AG08396 (cell line): ENCODE measurements at regions not wholly inside any gene's neighbourhood (a gene's known extent, or its start where the extent isn't known, plus 50 kb on each side); places are given as distances from the start of the nearest gene placed in this dataset.
"Not testable (repeated sequence)": the region's sequence is repeated elsewhere in the genome, so short reads cannot be mapped to it uniquely, and the experiment has no call there.

Experiments
- DNase-seq: peaks from one replicate; pipeline ENCODE4 v3.0.0; 2012; ENCODE audit warnings: low spot score, mixed read lengths

DNA sequence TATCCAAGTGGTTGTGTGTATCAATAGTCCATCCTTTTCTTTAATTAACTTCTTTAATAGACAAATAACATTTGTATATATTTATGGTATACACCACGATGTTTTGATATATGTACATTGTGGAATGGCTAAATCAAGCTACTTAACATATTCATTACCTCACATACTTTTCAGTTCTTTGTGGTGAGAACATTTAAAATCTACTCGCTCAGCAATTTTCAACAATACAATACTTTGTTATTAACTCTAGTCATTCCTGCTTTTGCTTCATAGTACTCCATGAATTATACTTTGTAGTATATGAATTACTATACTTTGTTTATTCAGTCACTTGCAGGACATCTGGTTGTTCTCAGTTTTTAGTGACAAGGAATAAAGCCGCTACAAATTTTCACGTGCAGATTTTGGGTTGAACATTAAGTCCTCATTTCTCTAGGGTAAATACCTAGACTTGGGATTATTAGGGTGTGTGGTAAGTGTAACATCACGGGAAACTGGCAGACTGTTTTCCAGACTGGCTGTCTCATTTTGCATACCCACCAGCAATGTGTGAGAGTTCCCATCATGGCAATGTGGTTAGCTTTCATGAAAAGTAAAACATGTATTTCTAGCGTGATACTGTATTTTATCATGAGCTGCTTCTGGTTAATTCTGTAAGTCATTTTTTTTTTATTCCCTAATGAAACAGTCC lies 354.4 kb upstream of the WWC1 start:
- DNase-seq = no peak

DNA sequence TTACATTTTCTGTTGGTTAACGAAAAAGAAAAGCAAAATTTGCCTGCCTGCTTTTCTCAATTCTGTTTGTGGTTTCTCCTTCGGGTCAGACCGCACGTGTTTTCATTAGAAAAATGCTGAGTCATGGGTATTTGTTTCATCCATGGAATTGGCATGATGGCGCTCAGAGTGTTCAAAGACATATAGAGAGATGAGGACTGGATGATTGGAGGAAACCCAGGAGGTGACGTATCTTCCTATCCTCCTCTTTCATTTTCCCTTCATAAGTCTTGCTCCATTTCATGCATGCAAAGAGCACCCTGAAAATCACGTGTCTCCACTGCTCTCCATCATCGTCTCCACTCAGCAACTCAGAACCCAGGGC lies 353.8 kb upstream of the WWC1 start:
- DNase-seq = no peak

DNA sequence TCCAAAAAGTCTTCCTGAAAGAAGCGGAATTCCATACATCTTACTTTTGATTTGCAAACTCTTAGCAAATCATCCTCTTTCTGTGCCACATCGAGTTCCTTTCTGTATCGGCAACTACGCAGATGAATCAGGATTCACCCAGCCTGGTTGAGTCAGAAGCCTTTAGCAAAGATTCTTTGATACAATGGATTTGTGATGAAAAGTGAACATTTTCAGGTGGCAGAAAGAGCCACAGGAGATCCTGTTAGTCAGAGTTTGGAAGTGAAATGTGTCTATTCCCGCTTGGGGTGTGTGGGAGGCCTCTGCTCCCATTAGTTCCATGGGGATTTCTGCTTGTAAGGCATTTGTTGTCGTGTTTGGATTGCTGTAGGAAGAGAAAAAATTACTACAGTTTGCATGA lies 351.8 kb upstream of the WWC1 start:
- no peak for DNase-seq

DNA sequence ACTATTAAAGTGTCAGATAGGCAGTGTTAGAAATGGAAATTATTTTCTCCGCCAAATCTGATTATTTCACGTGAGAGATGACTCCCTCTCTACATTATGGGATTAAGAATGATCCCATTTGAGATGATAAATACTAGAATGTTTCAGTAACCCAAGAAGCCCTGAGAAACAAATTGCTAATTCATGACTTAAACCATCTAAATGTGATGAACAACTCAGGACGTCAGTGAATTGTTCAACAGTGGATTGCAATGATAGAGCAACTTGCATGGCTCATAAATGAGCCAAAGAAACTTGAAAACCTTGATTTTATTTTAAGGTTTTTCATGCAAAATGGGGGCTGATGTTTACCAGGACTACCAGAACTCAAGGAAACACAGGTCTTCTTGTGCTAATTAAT lies 350.5 kb upstream of the WWC1 start:
- no peak for DNase-seq

- DNase-seq = not testable (repeated sequence)
Measured at GRCh38 chr5:167941556-167941955, 349.9 kb upstream of the WWC1 start.

DNA sequence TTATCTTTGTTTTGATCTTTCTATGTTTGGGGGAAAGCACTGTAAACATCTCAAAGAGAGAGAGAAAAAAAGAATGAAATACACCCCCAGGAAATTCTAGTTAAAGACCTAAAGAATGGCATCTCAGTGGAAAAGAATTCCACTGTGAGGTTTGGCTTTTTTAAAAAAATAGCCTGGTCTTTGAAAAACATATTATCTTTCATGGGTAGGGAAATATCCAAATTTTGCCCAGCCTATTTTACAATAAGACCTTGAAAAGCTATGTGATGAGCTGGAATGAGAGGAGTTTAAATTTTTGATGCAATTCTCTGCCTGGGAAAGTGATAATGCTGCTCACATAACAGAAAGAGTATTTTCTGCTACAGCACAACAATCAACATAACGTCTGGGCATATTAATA lies 348.1 kb upstream of the WWC1 start:
- DNase-seq = no peak

DNA sequence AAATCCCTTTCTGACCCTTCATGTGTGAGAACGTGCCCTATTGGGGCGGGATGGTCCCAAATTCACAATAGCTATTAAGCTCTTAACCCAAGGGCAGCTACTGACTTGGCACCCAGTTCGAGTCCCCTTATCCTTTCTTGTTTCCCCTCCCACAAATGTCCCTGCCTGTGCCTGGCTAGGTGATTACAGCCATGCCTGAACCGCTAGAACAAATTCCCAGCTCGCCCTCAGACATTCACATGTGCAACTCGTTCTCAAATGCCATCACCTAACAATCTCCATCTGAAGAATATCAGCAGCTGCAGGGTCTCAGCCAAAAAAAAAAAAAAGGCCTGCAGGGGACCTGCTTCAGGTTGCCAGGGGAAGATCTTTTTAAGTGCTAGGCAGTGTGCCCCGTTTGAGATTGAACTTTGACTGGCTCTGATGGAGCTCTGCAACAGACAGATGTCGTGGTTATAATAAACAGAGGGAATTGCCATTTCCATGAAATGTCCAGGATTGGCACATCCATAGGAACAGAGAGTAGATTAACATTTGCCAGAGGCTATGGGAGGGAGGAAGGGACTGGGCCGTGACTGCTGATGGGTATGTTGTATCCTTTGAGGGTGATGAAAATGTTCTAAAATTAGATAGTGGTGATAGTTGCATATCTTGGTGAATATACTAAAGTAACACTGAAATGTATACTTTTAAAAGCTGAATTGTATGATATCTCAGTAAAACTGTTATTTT lies 347.2 kb upstream of the WWC1 start:
- no peak for DNase-seq

DNA sequence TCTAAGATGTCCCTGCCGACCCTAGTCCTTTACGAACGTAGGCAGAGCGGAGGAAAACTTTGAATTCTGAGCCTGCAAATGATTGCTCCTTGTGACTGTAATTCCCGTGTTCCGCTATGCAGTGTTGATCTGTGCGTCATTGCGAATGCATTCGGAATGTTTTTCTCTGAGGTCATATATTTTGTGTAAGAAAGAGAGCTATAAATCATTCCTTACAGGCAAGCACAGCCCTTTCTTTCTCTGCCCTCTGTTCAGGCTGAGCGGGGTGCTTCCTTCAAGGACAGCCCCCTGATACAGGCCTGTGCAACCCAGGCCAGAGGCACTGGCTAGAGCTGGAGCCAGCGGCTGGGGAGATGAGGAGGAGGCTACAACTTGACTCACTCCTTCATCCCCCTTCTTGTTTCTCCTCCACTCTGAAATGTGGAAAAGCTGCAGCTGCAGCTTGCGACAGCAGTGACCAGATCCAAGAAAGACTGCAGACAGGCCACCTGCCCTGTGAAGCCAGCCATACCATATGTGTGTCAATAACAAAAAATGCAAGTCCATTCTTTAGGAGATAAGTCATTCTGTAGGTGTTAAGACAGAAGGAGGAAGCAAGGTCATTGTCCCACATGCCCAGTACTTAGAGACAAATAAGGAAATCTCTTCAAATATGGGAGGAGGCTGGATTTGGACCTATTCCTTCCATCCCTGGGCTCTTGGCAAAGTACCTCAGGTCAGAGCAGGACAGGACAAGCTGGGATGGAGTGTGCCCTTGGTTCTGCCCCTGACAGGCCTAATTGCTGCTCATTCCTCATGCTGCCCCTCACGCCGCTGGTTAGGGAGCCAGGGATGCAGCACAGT lies 345.7 kb upstream of the WWC1 start:
- DNase-seq = peak; percentile 20

GRCh38 chr5:167947306-167947705 lies 344.1 kb upstream of the WWC1 start:
- no peak for DNase-seq

GRCh38 chr5:167948251-167948650 lies 343.2 kb upstream of the WWC1 start:
- no peak for DNase-seq

DNA sequence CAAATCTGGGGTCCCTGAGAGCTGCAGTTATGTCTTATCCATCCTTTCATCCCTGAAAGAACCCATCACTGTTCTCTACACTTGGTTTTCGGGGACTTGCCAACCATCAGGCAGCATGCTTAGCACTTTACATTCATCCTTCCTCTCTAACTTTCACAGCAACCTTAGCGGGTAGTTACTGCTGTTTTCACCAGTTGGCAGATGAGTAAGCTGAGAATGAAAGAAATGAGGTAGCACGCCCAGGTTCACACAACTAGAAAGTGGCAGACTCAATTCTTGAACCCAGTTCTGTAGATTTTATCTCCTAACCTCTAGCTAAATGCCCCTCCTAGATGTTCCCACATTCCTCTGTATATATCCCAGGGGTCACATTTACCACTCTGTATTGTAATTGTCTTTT lies 342.0 kb upstream of the WWC1 start:
- no peak for DNase-seq

GRCh38 chr5:167950126-167950721 lies 341.2 kb upstream of the WWC1 start:
- peak; percentile 17 for DNase-seq

DNA sequence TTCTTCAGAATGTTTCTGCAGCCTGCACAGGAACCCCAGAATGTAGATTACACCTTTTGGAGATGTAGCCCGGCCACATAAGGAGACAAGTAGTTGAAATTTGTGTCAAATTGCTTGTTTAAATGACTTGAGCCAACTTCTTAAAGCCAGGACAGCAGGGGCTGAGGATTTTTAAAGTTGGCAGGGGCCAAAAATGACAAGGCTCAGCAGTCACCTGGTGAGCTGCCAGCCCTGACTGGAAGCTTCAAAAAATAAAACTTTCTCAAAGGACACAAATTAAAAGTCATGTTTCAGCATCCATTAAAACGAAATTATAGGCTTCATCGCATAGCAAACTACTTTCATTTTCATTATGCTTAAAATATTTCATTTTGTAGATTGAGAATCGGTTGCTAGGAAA lies 340.3 kb upstream of the WWC1 start:
- no peak for DNase-seq

DNA sequence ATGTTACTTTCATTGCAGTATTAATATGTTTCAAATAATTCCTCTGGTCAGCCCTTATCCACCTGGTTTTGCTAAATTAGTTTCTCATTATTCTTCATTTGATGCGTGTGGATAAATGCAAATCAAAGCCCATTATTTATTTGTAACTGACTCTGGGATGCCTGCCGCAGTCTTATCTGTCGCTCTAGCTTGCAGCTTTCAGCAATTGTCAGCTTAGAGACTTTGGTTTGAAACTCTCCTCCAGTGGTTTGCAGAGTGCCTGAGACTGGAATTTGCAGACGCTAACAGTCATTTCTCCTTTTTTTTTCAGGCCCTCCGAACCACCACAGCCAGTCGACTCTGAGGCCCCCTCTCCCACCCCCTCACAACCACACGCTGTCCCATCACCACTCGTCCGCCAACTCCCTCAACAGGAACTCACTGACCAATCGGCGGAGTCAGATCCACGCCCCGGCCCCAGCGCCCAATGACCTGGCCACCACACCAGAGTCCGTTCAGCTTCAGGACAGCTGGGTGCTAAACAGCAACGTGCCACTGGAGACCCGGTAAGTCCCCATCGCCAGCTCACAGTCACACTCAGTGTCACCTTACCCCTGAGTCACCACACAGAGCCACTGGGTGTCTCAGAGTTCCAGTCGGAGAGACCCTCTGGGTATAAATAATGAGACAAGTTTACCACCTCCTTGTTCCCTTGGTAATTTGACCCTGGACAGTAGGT lies 339.0 kb upstream of the WWC1 start:
- no peak for DNase-seq

DNA sequence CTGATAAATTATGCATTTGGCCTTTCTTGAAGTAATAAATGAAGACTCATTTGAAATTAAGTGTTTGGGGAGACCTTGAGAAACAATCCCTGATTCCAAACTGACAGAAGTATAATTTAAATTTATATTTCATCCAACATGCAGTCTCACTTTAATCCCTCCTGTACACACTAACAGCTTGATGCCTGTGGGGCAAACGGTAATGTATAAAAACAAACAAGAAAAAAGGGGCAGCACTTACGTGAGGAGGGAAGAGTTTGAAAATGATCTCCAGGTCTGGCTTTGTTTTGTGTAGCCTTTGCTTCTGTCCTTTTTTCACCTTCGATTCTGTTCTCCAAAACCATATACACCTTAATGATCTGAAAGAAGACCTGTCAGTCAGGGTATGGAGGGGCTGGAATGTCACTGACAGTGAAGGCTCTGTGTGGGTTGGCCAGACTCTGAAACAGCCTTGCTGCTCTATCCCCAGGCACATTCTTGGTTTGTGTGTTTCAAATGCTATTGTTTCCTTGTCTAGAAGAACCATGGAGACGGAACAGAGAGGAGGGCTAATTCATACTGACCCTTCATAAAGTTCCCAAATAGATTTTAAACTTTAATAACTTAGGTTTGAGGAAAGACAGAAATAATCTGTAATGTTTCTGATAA lies 338.2 kb upstream of the WWC1 start:
- DNase-seq = no peak

DNA sequence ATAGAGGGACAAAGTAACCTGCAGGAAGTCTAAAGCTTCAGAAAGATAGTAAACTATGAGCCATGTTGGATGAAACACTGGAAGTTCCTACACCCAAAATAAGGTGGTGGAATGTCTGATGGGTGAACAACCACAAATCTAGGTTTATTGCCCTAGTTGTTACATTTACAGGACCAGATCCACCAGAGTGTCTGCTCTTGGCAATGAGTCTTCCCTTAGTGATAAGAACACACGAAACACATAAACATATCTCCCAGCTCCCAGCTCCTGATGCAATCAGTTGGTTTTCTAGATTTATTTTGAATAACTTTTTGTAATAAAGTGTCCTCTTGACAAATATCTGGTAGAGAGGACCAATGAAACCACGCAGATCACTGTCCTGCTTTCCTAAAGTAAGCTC lies 329.7 kb upstream of the WWC1 start:
- no peak for DNase-seq

GRCh38 chr5:167964529-167964928 lies 326.9 kb upstream of the WWC1 start:
- no peak for DNase-seq

GRCh38 chr5:167965710-167966109 lies 325.7 kb upstream of the WWC1 start:
- no peak for DNase-seq

GRCh38 chr5:167966979-167967378 lies 324.5 kb upstream of the WWC1 start:
- no peak for DNase-seq

- DNase-seq = no peak
Measured at GRCh38 chr5:167967494-167968177, 323.8 kb upstream of the WWC1 start.

DNA sequence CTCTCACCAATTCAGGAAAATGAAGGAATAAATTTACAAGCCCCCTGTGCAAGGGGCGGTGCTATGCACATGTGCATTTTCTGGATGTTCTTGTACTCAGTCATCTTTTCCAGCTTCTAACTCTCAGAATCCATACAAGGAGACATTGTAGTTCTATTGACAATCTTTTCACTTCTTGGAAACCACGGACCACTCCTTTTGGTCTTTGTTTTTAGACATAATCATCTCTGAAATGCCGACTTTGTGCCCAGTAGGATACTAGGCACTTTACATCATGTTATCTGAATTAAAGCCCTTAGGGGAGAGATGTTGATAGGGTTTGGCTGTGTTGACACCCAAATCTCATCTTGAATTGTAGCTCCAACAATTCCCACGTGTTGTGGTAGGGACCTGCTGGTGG lies 322.6 kb upstream of the WWC1 start:
- DNase-seq = no peak
